ENCODE measurements at regions not wholly inside any gene's neighbourhood (a gene's known extent, or its start where the extent isn't known, plus 50 kb on each side); places are given as distances from the start of the nearest gene placed in this dataset.

- TF ChIP-seq, protein P1, sequence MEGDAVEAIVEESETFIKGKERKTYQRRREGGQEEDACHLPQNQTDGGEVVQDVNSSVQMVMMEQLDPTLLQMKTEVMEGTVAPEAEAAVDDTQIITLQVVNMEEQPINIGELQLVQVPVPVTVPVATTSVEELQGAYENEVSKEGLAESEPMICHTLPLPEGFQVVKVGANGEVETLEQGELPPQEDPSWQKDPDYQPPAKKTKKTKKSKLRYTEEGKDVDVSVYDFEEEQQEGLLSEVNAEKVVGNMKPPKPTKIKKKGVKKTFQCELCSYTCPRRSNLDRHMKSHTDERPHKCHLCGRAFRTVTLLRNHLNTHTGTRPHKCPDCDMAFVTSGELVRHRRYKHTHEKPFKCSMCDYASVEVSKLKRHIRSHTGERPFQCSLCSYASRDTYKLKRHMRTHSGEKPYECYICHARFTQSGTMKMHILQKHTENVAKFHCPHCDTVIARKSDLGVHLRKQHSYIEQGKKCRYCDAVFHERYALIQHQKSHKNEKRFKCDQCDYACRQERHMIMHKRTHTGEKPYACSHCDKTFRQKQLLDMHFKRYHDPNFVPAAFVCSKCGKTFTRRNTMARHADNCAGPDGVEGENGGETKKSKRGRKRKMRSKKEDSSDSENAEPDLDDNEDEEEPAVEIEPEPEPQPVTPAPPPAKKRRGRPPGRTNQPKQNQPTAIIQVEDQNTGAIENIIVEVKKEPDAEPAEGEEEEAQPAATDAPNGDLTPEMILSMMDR (IDR thresholded peaks at IDR 0.05; ENCODE audit: borderline replicate concordance, extremely low read depth, low read length, poor library complexity, severe bottlenecking), result no peak
- TF ChIP-seq EZH2 (IDR thresholded peaks at IDR 0.05; ENCODE audit: borderline replicate concordance, low read depth, low read length, severe bottlenecking), result no peak
Observed at GRCh38 chr2:167570370-167570769, 677.0 kb downstream of the STK39 start.
